Neural cell (in vitro differentiated cells): ENCODE measurements at regions not wholly inside any gene's neighbourhood (a gene's known extent, or its start where the extent isn't known, plus 50 kb on each side); places are given as distances from the start of the nearest gene placed in this dataset.

Experiments used
- CTCF ChIP-seq: fragments of 450-650 bp; IDR thresholded peaks from 2 replicates; pipeline ENCODE4 v1.5.1; 2014; ENCODE audit warnings: antibody characterized with exemption, mild to moderate bottlenecking, moderate library complexity; ENCODE audit not compliant: poor library complexity, severe bottlenecking
- EP300 ChIP-seq: fragments of 450-650 bp; conservative IDR thresholded peaks from 2 replicates; pipeline ENCODE4 v1.6.1; 2014; ENCODE audit warnings: antibody characterized with exemption, mild to moderate bottlenecking, moderate library complexity; ENCODE audit not compliant: poor library complexity, severe bottlenecking
- EZH2 ChIP-seq: fragments of 200-600, 300-800 bp; shearing (Covaris generic), sonication (generic); IDR thresholded peaks from 2 replicates; pipeline ENCODE4 v1.6.1; 2014; ENCODE audit warnings: antibody characterized with exemption, low read length, borderline replicate concordance, mild to moderate bottlenecking; ENCODE audit not compliant: insufficient read depth, poor library complexity, severe bottlenecking
- MXI1 ChIP-seq: fragments of 450-650 bp; conservative IDR thresholded peaks from 2 replicates; pipeline ENCODE4 v1.6.1; 2014; ENCODE audit warnings: antibody characterized with exemption, mild to moderate bottlenecking; ENCODE audit not compliant: poor library complexity, severe bottlenecking
- POLR2AphosphoS5 ChIP-seq: IDR thresholded peaks from 2 replicates; pipeline ENCODE4 v1.6.1; 2012
- RAD21 ChIP-seq: fragments of 450-650 bp; conservative IDR thresholded peaks from 2 replicates; pipeline ENCODE4 v1.6.1; 2014; ENCODE audit warnings: antibody characterized with exemption, mild to moderate bottlenecking, moderate library complexity
- REST ChIP-seq: IDR thresholded peaks from 2 replicates; pipeline ENCODE4 v1.6.1; 2012; ENCODE audit warnings: borderline replicate concordance
- SMC3 ChIP-seq: fragments of 450-650 bp; conservative IDR thresholded peaks from 2 replicates; pipeline ENCODE4 v1.6.1; 2014; ENCODE audit warnings: antibody characterized with exemption, mild to moderate bottlenecking, moderate library complexity; ENCODE audit not compliant: poor library complexity
- TAF1 ChIP-seq: IDR thresholded peaks from 2 replicates; pipeline ENCODE4 v1.6.1; 2012; ENCODE audit warnings: low read depth

GRCh38 chr4:137347371-137347770, 184.9 kb downstream of the PCDH18 start:
- TF ChIP-seq CTCF (no peak), EP300 (no peak), POLR2AphosphoS5 (no peak), EZH2 (no peak), TAF1 (no peak), RAD21 (no peak), MXI1 (no peak), REST (no peak), SMC3 (no peak)
